Inflammatory macrophage (primary cell): ENCODE measurements at regions not wholly inside any gene's neighbourhood (a gene's known extent, or its start where the extent isn't known, plus 50 kb on each side); places are given as distances from the start of the nearest gene placed in this dataset.

Source experiments
- DNase-seq, 2 donors: peaks; one replicate each; pipeline ENCODE4 v3.0.0-alpha.2; 2020 to 2022

DNA sequence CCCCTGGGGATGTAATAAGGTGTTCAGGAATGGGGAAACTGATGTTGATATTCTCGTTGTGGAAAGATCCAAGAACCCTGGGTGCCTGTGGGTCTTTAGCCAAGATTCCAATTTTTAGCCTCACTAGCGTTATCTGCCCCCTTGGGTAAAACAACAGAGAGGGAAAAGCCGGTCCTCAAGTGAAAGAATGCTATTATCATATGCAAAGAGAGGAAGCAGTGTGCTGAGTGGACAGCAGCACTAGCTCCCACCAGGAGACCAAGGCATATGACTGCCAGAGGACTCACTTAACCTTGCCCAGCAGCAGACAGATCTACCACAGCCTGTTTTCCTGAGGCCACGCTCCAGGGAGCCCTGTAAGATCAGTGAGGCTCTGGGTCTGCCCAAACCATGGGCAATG is 257.9 kb upstream of the CPEB2 start:
- DNase-seq, result no peak

DNA sequence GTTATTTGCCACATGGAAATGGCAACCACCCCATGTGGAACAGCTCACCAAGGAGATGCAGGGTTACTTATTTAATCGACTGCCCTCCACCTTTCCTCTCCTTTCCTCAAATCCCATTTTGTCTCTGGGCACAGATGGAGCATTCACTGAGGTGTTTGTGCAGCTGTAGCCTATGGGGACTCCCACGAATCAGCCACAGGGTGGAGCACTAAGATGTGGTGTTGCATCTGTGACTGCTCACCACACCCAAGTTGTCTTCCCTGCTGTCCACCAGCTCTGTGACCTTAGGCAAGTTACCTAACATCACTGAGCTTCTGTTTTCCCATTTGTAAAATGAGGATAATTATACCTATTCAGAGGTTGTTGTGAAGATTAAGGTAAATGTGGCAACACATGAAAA is 252.4 kb upstream of the CPEB2 start:
- peak; percentile 12 to 44 for DNase-seq

DNA sequence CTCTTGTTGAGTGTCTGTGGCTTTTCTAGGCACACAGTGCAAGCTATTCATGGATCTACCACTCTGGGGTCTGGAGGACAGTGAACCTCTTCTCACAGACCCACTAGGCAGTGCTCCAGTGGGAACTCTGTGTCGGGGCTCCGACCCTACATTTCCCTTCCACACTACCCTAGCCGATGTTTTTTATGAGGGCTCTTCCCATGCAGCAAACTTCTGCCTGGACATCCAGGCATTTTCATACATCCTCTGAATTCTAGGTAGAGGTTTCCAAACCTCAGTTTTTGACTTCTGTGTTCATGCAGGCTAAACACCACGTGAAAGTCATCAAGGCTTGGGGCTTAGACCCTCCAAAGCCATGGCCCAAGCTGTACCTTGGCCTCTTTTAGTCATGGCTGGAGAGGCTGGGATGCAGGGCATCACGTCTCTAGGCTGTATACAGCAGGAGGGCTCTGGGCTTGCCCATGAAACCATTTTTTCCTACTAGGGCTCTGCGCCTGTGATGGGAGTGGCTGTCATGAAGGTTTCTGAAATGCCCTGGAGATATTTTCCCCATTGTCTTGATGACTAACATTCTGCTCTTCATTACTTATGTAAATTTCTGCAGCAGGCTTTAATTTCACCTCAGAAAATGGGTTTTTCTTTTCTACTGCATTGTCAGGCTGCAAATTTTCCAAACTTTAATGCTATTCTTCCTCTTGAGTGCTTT is 249.8 kb upstream of the CPEB2 start:
- no peak for DNase-seq

DNA sequence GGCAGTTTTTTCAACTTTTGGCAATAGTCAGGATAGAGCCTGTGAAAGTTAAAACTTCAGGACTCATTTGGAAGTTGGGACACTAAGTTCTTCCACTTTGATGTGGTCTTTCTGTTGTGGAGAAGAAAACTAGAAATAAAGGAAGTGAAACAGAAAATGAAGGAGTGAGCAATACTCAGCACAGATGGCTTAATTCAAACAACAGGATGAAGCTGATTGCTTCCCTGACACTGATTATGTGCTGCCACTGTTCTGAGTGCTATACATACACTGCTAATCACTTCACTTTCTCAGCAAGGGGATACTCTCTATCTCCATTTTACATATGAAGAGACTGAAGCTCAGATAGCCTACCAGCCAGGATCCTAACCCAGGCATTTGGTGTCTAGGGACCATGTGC is 235.1 kb upstream of the CPEB2 start:
- DNase-seq, result peak; percentile 25 to 56

DNA sequence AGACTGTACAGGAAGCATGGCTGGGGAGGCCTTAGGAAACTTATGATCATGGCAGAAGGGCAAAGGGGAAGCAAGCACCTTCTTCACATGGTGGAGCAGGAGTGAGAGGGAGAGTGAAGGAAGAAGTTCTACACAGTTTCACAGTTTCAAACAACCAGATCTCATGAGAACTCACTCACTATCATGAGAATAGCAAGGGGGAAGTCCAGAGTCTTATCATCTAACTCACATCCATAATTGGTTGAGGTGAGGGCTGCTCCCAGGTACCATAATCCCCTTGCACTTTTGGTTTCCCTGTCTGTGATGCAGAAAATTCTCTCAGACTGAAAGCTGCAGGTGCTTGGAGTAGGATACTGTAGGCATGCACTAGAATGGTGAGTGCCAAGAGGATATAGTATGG is 233.8 kb upstream of the CPEB2 start:
- no peak for DNase-seq

DNA sequence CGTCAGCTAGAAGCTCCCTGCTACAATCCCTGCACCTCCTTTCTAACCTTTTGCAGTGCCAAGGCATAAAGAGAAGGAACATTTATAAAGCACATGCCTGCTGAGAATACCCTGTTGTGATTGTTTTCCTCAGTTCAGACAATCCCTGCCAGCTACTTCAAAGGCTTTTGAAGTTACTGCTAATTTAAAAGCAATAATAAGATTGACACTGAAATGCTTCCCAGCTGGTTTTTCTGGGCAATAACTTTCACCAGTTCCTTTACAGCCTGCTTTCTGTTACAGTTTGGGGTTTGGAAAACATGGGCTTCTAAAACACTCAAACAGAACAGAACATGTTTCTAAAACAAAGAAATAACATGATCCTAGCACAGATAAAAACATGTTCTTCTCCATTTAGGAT is 232.3 kb upstream of the CPEB2 start:
- no peak for DNase-seq

DNA sequence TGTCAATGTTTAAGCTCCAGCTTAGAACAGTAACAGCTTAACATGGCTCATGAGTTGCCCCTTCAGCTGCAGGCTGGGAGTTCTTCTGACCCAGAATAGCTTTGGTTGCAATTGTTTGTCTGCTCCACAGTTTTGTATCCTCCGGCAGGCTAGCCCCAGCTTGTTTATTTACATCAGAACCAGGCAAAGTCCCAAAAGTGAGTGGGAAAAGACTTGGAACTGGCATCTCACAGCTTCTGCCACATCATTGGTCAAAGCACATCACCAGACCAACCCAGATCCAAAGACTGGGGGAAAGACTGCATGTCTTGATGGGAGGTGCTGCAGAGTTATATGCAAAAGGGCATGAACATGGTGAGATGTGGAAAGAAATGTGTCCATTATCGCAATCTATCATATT is 231.2 kb upstream of the CPEB2 start:
- DNase-seq, result no peak

DNA sequence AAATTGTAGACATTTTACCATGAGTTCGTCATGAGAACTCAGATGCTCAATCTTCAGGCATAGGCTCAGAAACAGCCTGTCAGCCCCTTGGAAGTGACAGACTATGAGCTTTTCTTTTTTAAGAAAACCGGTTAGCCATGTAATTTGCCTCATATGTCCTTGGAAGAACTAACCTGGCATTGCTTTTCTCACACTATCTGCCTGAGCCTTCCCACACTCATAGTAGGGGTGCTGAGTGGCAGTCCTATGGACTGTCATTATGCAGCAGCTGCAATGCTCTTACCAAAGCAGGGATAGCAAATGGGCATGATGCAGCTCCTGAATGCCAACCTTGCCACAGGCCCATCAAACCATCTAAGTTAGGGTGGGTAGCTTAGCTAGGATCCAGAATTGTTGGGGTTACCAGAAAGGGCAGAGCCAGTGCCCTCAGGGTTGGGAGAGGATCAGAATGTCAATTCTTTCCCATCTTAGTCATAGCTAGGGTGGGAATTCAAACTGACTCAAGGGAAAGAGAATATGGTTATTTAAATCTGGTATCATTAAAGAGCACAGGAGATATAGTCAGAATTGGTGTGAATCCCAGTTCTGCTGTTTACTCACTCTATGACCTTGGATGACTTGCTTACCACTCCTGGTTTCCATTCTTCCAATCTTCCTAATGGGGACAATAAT is 230.6 kb upstream of the CPEB2 start:
- no peak for DNase-seq

DNA sequence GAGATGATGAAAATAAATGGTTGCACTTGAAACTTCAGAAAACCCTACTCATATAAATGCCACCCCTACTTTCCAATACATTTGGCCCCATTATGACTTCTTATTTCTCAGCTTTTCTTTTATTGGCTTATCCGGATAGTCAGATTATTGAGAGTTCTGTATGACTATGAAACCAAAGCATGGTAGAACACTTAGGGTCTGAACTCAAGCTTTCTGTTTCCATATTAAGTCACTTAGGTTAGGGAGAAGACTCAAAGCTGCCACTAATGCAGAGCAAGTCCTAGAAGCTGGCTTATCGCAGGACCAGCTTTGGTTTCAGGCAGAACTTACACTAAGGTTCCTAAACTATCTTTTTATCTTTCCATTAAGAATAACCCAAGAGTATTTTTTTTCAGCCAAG is 229.9 kb upstream of the CPEB2 start:
- no peak for DNase-seq

DNA sequence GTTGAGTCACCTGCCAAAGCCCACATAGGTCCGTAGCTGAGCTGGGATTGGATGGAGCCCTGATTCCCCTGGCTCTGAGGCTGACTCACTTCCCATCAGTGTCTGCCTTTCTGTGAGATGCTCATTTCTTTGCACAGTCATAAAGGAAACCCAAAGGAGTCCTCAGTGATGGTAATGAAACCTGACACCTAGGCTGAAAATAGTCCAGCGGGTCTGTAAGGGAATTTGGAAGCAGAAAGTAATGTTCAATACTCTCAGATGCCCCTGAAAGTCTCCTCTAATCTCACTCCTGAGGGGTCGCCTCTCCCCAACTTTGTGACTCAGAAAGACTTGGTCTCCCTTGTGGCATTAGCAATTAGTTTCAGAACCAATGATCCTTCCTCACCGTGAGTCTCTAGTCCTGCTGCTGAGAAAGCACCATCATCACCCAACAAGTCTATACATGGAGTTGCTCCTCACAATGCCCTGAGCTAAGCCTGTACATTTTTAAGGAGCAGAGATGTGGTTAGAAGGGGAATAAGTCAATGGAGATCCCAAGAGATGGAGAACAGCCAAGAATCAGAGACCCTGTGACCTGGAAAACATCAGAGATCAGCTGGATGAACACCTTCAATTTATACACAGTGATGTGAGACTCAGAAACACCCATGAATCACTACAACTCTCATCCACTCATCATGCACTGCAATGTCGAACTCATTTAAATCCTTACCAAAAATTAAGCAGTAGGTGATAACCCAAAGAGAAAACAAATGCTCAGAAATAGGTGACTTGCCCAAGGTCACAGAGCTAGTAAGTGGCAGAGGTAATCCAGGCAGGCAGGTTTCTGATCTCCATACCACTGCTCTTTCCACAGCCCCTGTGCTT is 219.0 kb upstream of the CPEB2 start:
- DNase-seq, result no peak

DNA sequence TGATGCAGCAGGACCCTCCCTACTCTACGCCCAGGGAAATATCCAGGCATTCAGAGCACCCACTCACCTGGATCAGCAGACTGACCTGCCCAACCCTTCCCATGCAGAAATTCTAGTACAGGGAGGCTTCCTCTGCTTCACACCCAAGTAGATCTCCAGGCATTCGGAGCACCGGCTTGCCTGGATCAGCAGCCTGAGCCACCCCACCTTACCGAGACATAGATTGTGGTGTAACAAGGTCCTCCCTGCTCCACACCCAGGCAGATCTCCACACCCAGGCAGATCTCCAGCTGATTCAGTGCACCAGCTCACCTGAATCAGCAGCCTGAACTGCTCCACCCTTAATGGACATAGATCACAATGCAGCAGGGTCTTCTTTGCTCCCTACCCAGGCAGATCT is 215.1 kb upstream of the CPEB2 start:
- no peak for DNase-seq

DNA sequence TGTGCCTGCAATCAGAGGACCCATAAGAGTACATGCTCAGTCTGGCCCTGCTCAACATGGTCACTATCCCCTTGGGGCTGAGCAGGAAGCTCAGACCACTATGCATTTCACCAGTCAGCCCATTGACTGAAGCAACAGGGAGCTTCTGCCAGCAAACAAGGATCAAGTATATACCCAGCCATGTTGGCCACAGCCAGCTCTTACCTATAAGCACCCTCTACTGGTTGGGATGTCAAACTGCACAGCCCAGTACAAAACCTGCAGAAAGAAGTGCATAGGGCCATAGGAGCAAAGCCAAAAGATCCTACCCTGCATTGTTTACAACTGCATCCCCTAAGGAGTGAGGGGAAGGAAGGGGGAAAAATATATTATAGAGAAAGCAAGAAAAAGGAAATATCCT is 214.4 kb upstream of the CPEB2 start:
- DNase-seq, result peak; percentile 41 to 45

DNA sequence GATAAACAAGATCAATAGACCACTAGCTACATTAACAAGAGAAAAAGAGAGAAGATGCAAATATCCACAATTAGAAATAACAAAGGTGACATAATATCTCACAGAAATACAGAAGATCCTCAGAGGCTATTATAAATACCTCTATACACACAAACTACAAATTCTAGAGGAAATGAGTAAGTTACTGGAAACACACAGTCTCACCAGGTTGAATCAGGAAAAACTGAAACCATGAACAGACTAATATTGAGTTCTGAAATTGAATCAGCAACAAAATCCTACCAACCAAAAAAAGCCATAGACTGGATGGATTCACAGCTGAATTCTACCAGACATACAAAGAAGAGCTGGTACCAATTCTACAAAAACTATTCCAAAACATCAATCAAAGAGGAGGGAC is 211.8 kb upstream of the CPEB2 start:
- no peak for DNase-seq

DNA sequence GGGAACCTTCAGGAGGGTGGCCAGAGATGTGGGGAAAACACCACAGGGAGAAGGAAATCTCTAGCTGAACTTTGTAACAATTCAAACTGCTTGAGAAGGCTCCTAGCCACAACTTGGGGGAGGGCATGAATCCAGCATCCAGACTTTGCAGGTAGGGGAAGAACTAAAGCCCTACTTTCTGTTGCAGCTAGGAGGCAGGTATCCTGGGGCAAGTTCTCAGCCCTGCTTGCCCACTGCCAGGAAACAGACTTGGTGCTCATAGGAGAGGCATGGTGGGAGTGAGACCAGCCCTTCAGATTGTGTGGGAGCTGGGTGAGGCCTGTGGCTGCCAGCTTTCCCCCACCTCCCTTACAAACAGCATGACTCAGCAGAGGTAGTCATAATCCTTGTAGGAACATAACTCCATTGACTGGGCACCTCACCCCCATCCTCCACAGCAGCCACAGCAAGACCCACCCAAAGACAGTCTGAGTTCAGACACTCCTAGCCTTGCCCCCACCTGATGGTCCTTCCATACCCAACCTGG is 209.5 kb upstream of the CPEB2 start:
- no peak for DNase-seq

DNA sequence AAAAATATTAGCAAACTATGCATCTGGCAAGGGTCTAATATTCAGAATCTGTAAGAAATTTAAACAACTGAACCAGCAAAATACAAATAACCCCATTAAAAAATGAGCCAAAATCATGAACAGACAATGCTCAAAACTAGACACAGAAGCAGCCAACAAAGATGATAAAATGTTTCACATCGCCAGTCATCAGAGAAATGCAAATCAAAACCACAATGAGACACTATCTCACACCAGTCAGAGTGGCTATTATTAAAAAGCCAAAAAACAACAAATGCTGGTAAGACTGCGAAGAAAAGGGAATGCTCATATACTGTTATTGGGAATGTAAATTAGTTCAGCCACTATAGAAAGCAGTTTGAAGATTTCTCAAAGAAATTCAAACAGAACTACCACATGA is 201.3 kb upstream of the CPEB2 start:
- DNase-seq, result no peak

DNA sequence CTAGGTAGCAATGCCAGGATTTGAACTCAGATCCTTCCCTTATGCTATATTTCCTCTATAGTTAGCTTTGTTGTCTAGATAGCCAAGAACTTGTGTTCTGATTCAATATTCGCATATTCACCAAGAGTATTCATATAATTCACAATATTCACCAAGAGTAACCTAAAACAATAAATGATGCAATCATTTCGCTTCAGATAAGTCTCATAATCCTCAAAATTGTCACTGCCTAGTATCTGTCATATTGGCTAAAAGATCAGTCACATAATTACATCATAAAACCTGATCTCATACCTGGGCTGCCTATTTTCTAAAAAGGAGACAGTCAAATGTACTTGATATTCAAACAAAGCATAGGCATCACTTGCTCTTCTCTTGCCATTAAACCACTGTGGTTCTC is 199.7 kb upstream of the CPEB2 start:
- DNase-seq, result no peak

DNA sequence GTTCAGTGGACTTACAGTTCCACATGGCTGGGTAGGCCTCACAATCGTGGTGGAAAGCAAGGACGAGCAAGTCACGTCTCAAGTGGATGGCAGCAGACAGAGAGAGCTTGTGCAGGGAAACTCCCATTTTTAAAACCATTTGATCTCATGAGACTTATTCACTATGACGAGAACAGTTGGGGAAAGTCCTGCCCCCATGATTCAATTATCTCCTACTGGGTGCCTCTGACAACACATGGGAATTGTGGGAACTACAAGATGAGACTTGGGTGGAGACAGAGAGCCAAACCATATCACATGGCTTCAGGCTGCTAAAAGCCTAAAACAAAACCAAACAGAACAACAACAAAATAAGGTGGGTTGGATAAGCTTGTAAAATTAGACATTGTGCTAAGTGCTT is 194.4 kb upstream of the CPEB2 start:
- DNase-seq, result no peak

DNA sequence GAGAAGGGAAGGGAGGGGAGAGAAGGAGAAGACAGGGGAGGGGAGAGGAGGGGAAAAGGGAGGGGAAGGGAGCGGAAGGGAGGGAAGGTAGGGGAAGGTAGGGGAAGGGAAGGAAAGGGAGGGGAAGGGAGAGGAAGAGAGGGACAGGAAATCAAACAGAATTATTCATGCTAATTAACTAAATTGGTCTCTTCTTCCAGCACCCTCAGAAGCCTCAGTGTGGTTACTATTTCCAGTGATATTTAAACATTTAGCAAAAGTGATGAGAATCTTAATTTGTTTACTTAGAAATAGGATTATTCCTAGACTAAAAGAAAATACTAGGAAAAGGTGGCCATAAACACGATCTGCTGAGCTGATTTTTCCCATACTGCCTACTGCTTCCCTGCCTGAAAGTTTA is 193.1 kb upstream of the CPEB2 start:
- no peak for DNase-seq

DNA sequence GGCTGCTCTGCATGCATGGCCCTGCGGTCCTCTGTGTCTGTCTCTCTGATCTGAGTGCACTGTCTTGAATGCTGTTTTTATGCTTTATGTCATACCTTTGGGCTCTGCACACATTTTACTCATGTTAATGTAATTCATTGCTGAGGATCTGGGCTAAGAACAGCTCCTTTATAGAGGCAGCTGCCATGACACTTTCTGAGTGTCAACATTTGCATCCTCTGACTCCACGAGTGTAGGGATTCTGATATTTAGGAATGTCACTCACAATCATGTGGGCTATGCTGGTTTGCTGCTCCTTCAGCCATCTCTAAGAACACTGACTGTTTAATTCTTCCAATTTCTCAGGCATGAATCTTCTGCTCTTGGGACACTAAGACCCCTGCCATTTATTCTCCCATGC is 192.2 kb upstream of the CPEB2 start:
- no peak for DNase-seq

DNA sequence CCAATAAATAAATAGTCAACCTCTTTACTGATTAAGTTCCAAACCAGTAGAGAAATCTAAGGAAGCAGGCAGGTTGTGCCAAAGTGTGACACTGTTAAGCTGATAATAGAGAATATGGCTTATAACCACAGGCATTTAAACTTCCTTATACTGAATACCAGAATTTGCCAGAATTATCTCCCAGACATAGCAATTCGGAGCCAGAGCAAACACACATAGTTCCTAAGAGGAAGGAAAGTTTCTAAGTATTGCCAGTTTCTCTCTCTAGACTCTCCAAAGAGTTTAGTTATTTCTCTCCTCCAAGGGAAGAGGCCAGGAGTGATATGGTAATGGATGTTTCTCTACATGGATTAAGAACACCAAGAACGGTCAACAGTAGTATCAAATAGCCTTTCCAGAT is 191.7 kb upstream of the CPEB2 start:
- no peak for DNase-seq

DNA sequence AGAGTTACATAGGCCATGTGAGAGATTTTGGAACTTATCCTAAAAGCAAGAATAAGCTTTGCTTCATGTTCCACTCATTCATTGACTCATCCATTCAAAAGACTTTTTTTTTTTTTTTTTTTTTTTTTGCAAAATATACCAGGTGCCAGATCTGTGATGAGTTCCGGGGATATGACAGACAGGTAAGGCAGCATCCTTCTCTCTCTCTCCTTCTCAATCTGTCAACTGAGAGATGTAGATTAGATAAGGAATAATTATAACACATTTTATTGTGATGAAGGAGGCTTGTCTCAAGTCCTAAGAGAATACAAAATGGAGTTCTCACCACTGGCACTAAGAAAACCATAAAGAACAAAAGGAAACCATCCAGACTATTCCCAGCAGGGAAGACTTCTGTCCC is 190.2 kb upstream of the CPEB2 start:
- DNase-seq, result no peak

DNA sequence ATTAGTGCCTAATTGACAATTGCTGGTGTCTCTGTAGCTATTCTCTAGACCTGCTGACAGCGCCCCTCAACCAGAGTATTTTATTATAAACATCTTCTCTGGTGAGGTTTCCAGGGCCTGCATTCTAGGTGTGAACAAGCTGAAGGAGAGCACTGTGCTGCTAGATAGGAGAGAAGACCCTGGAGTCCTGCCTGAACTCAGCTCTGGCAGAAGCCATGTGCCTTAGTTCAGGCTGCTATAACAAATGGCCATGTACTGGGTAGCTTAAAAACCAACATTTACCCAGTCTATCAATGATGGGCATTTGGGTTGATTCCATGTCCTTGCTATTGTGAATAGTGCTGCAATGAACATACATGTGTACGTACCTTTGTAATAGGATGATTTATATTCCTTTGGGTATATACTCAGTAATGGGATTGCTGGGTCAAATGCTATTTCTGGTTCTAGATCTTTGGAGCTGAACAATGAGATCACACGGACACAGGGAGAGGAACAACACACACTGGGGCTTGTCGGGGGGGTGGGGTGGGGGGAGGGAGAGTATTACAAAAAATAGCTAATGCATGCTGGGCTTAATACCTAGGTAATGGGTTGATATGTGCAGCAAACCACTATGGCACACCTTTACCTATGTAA is 185.5 kb upstream of the CPEB2 start:
- DNase-seq, result no peak

DNA sequence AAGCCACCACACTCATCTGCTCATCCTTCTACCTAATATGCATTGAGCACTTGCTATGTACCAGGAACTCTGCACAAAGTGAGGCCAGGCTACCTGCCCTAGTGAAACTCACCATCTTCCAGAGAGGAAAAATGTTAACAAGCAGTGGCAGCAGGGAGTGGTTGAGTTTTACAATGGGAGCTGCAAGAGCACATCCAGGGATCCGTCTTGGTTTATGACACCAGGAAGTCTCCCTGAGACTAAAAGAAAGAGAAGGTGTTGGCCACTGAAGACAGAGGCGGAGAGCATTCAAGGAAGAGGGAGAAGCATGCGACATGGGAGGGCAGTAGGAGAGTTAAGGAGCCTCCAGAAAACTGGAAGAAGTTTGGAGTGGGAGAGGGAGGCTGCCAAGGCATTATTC is 178.1 kb upstream of the CPEB2 start:
- DNase-seq, result no peak
